ENCODE measurements at regions not wholly inside any gene's neighbourhood (a gene's known extent, or its start where the extent isn't known, plus 50 kb on each side); places are given as distances from the start of the nearest gene placed in this dataset.
A peak's percentile ranks its signal among the peaks of the same experiment; 100 is the strongest.

DNA sequence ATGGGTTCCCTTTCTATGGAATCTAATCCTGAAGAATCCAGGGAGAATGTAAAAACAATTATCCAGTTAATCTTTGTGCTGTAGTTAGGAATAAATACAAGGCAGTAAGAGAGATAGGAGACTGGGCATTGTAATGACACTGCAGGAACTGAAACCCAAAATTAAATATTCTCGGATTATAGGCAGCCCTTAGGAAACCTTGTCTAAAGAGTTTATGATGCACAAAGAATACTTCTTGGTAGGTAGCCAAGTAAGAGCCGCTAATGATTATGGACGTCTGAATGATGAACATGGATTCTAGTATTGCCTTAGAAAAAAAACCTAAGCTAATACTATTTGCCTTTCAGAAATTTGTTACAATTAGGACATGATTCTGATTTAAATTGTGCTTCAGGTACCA lies 165.4 kb upstream of the LRIG3 start:
- no CpG with 5 or more reads among the region's 3 CpGs for WGBS, 2 experiments (ENCODE audit: extremely low coverage in 2 of 2, insufficient read length in 1 of 2)
- Histone ChIP-seq H4K5ac (ENCODE audit: low read depth, low read length) (peak overlapping the region; percentile 50; the same call in 1 of the 2 replicates), H4K91ac (ENCODE audit: insufficient read depth, low read depth, low read length) (peak overlapping the region; percentile 17; the same call in 1 of the 2 replicates), H3K9ac (ENCODE audit: low read depth, low read length) (no peak overlapping the region), H3K18ac (ENCODE audit: low read depth, low read length) (peak overlapping the region; percentile 10), H2BK5ac (ENCODE audit: low read depth, low read length, poor library complexity, severe bottlenecking) (peak overlapping the region; percentile 16), H3K4me3 (ENCODE audit: insufficient read depth, low read depth, low read length) (no peak overlapping the region), H4K8ac (ENCODE audit: low read depth in 2 of 2, low read length in 2 of 2) (peak overlapping the region in 1 of 2 experiments; percentile 97; a peak in 1 of 4 replicates), H2AK5ac (ENCODE audit: low read depth, low read length) (no peak overlapping the region), H3K36me3 (ENCODE audit: control insufficient read depth, insufficient read depth, low read length) (no peaks in the 10 kb centered on the region), H3K9me1 (ENCODE audit: insufficient read depth, low read length) (no peaks in the 10 kb centered on the region), H3K4me2 (ENCODE audit: low read depth, low read length) (no peak overlapping the region), H3K4ac (ENCODE audit: low read depth, low read length) (peak overlapping the region; percentile 30; the same call in 1 of the 2 replicates), H3K23ac (ENCODE audit: low read depth, low read length) (no peak overlapping the region), H3K9me3 (ENCODE audit: control insufficient read depth, insufficient read depth, low read length) (no peaks in the 10 kb centered on the region), H2BK15ac (ENCODE audit: low read depth, low read length) (no peak overlapping the region; the same call in 2 of the 3 replicates), H2BK120ac (ENCODE audit: low read depth, low read length) (peak overlapping the region; percentile 53; the same call in 1 of the 2 replicates), H3K56ac (ENCODE audit: extremely low read depth, insufficient read depth, low read length) (no peak overlapping the region), H4K20me1 (ENCODE audit: insufficient read depth, low read length) (no peaks in the 10 kb centered on the region), H2AK9ac (replicated peaks; ENCODE audit: low read depth, low read length, poor library complexity) (no peak overlapping the region), H3K14ac (replicated peaks; ENCODE audit: low read depth, low read length) (0 out of 2 replicates have a peak overlapping the region, but pooled peaks have one; percentile 29), H3K27me3 (ENCODE audit: control insufficient read depth, insufficient read depth, low read length) (no peaks in the 10 kb centered on the region), H3K4me1 (ENCODE audit: control insufficient read depth, insufficient read depth, low read length) (peaks cover 13% of the 10 kb centered on the region), H2AFZ (replicated peaks; ENCODE audit: low read length, poor library complexity) (no peak overlapping the region), H2BK20ac (ENCODE audit: low read depth, low read length) (peak overlapping the region; percentile 15; the same call in 1 of the 2 replicates), H3K79me1 (ENCODE audit: low read depth in 1 of 2, low read length in 2 of 2) (no peaks in the 10 kb centered on the region), H3K27ac (ENCODE audit: insufficient read depth, low read length) (no peak overlapping the region)
- dilution Hi-C loops (cut with HindIII; ENCODE audit: low sequenced_read_pairs, unreplicated experiment) (no loop called here), intact Hi-C loops (cut with micrococcal nuclease) (loop anchor here (2.0 to 10.0 kb wide), 3 partner anchors 321 to 1103 kb away; no protein-coding TSS in a partner anchor), in situ Hi-C loops (cut with MboI; ENCODE audit: low sequenced_read_pairs) (loop anchor here (10.0 kb wide), 2 partner anchors 171 to 741 kb away; no protein-coding TSS in a partner anchor)
- POLR2A ChIA-PET (ENCODE audit: unreplicated experiment): interaction anchor here (0.6 kb wide), 1 partner anchor 45 kb away, joined by 7 read pairs; no protein-coding TSS in a partner anchor
- TF ChIP-seq RFX5 (IDR thresholded peaks at IDR 0.05; ENCODE audit: low read depth, low read length): no peak
- TF ChIP-seq NFE2L2 (IDR thresholded peaks at IDR 0.05; ENCODE audit: low read depth, low read length): no peak
- no peak for TF ChIP-seq BHLHE40 (IDR thresholded peaks at IDR 0.05; ENCODE audit: low read depth, low read length)
- TF ChIP-seq, protein P1, sequence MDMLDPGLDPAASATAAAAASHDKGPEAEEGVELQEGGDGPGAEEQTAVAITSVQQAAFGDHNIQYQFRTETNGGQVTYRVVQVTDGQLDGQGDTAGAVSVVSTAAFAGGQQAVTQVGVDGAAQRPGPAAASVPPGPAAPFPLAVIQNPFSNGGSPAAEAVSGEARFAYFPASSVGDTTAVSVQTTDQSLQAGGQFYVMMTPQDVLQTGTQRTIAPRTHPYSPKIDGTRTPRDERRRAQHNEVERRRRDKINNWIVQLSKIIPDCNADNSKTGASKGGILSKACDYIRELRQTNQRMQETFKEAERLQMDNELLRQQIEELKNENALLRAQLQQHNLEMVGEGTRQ (IDR thresholded peaks at IDR 0.05; ENCODE audit: low read depth, low read length): no peak
- TF ChIP-seq CHD1 (IDR thresholded peaks at IDR 0.05; ENCODE audit: low read depth, low read length): no peak
- BruUV-seq (replicated peaks): no TSS peak
- ATAC-seq (ENCODE audit: low read depth) (no peak), DNase-seq (no peak)
- CTCF ChIA-PET: interaction anchor here (0.6 to 3.5 kb wide), 3 partner anchors 49 to 660 kb away, joined by 3 to 30 read pairs (median 3); no protein-coding TSS in a partner anchor

Measured in IMR-90 (cell line).